ENCODE measurements at regions not wholly inside any gene's neighbourhood (a gene's known extent, or its start where the extent isn't known, plus 50 kb on each side); places are given as distances from the start of the nearest gene placed in this dataset.

- DNase-seq (no peak), FAIRE-seq (no peak)
- Histone ChIP-seq H3K9ac (ENCODE audit: low read length in 3 of 3) (no peak overlapping the region), H3K27me3 (ENCODE audit: control insufficient read depth, insufficient read depth, low read length) (no peaks in the 10 kb centered on the region), H3K36me3 (ENCODE audit: control insufficient read depth in 2 of 3, insufficient read depth in 3 of 3, low read length in 3 of 3) (no peaks in the 10 kb centered on the region), H3K9me3 (ENCODE audit: control insufficient read depth in 2 of 3, insufficient read depth in 1 of 3, low read length in 3 of 3) (no peaks in the 10 kb centered on the region), H3K27ac (ENCODE audit: low read depth in 2 of 2, low read length in 2 of 2) (no peak overlapping the region), H3K4me1 (ENCODE audit: control insufficient read depth in 2 of 3, insufficient read depth in 2 of 3, low read depth in 1 of 3, low read length in 3 of 3) (peaks cover 0 to 3% (median 0%) of the 10 kb centered on the region in 3 donors), H3K4me3 (ENCODE audit: low read length in 3 of 3) (no peak overlapping the region)
- TF ChIP-seq, protein P1, sequence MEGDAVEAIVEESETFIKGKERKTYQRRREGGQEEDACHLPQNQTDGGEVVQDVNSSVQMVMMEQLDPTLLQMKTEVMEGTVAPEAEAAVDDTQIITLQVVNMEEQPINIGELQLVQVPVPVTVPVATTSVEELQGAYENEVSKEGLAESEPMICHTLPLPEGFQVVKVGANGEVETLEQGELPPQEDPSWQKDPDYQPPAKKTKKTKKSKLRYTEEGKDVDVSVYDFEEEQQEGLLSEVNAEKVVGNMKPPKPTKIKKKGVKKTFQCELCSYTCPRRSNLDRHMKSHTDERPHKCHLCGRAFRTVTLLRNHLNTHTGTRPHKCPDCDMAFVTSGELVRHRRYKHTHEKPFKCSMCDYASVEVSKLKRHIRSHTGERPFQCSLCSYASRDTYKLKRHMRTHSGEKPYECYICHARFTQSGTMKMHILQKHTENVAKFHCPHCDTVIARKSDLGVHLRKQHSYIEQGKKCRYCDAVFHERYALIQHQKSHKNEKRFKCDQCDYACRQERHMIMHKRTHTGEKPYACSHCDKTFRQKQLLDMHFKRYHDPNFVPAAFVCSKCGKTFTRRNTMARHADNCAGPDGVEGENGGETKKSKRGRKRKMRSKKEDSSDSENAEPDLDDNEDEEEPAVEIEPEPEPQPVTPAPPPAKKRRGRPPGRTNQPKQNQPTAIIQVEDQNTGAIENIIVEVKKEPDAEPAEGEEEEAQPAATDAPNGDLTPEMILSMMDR (IDR thresholded peaks at IDR 0.05; ENCODE audit: borderline replicate concordance, extremely low read depth, insufficient read depth), result no peak
- intact Hi-C loops (cut with DNase I), result loop anchor here (5.0 to 10.0 kb wide), 2 partner anchors 242 to 520 kb away; no protein-coding TSS in a partner anchor
Observed at GRCh38 chr4:140254651-140255299, 100.8 kb upstream of the MAML3 start.

DNA sequence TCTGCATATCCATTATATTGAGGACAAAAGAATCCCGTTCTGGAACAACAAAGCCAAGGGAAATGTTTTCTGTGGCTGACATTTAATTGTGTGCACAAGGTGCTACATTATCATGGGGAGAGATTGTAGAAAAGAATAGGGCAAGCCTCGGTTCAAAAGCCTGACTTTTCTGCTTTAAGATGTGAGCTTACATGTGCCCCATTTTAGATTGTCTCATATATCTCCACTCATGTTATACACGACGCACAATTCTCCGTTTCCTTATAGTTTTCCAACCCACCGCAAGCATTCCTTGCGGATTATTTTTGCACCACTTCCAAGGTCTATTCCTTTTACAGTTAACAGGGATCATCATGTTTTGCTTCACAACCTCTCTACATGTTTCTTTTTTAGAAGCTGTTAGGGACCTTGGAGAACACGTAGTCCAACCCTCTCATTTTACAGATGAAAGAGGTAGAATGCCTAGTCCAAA lies 99.6 kb upstream of the MAML3 start:
- TF ChIP-seq, protein P1 (IDR thresholded peaks at IDR 0.05; ENCODE audit: borderline replicate concordance, extremely low read depth, insufficient read depth), result no peak
- no peak overlapping the region for H3K9ac ChIP-seq (ENCODE audit: low read length in 3 of 3)
- no peaks in the 10 kb centered on the region for H3K9me3 ChIP-seq (ENCODE audit: control insufficient read depth in 2 of 3, insufficient read depth in 1 of 3, low read length in 3 of 3)
- H3K4me3 ChIP-seq (ENCODE audit: low read length in 3 of 3), result peak overlapping the region in 1 of 3 donors; percentile 47
- H3K27ac ChIP-seq (ENCODE audit: low read depth in 2 of 2, low read length in 2 of 2), result no peak overlapping the region
- intact Hi-C loops (cut with DNase I), result loop anchor here (5.0 to 10.0 kb wide), 2 partner anchors 241 to 519 kb away; no protein-coding TSS in a partner anchor
- DNase-seq (no peak), FAIRE-seq (no peak)
- peaks cover 0 to 3% (median 0%) of the 10 kb centered on the region in 3 donors for H3K4me1 ChIP-seq (ENCODE audit: control insufficient read depth in 2 of 3, insufficient read depth in 2 of 3, low read depth in 1 of 3, low read length in 3 of 3)
- no peaks in the 10 kb centered on the region for H3K27me3 ChIP-seq (ENCODE audit: control insufficient read depth, insufficient read depth, low read length)
- H3K36me3 ChIP-seq (ENCODE audit: control insufficient read depth in 2 of 3, insufficient read depth in 3 of 3, low read length in 3 of 3), result no peaks in the 10 kb centered on the region

- no peaks in the 10 kb centered on the region for H3K27me3 ChIP-seq (ENCODE audit: control insufficient read depth, insufficient read depth, low read length)
- no peak for FAIRE-seq
- H3K9ac ChIP-seq (ENCODE audit: low read length in 3 of 3), result peak overlapping the region in 2 of 3 donors; percentile 23 to 47
- H3K4me3 ChIP-seq (ENCODE audit: low read length in 3 of 3), result peak overlapping the region in 2 of 3 donors; percentile 42 to 47
- peak; percentile 89 to 94 (median 91) for DNase-seq
- intact Hi-C loops (cut with DNase I), result loop anchor here (5.0 to 10.0 kb wide), 2 partner anchors 241 to 518 kb away; no protein-coding TSS in a partner anchor
- no peaks in the 10 kb centered on the region for H3K9me3 ChIP-seq (ENCODE audit: control insufficient read depth in 2 of 3, insufficient read depth in 1 of 3, low read length in 3 of 3)
- H3K36me3 ChIP-seq (ENCODE audit: control insufficient read depth in 2 of 3, insufficient read depth in 3 of 3, low read length in 3 of 3), result no peaks in the 10 kb centered on the region
- peaks cover 0 to 3% (median 0%) of the 10 kb centered on the region in 3 donors for H3K4me1 ChIP-seq (ENCODE audit: control insufficient read depth in 2 of 3, insufficient read depth in 2 of 3, low read depth in 1 of 3, low read length in 3 of 3)
- TF ChIP-seq, protein P1 (IDR thresholded peaks at IDR 0.05; ENCODE audit: borderline replicate concordance, extremely low read depth, insufficient read depth), result peak; percentile 96
- H3K27ac ChIP-seq (ENCODE audit: low read depth in 2 of 2, low read length in 2 of 2), result peak overlapping the region; percentile 55 to 73
Observed at GRCh38 chr4:140252742-140253555, 99.0 kb upstream of the MAML3 start.
